HG03342 (cell line): ENCODE measurements at regions not wholly inside any gene's neighbourhood (a gene's known extent, or its start where the extent isn't known, plus 50 kb on each side); places are given as distances from the start of the nearest gene placed in this dataset.
"Not testable (repeated sequence)": the region's sequence is repeated elsewhere in the genome, so short reads cannot be mapped to it uniquely, and the experiment has no call there.

ENCODE experiments used
- ATAC-seq: cut with Tn5 transposase; IDR thresholded peaks from one replicate; pipeline ENCODE4 v1.9.1; 2021; ENCODE audit warnings: mild to moderate bottlenecking, moderate library complexity; ENCODE audit not compliant: unreplicated experiment

- no peak for ATAC-seq
Observed at GRCh38 chr1:177891809-177892208, 78.0 kb downstream of the SEC16B start.

- no peak for ATAC-seq
Observed at GRCh38 chr1:177890479-177890878, 79.4 kb downstream of the SEC16B start.

- ATAC-seq = no peak
Observed at GRCh38 chr1:177884479-177885021, 85.3 kb downstream of the SEC16B start.

- ATAC-seq = no peak
Observed at GRCh38 chr1:177883581-177883980, 86.3 kb downstream of the SEC16B start.

GRCh38 chr1:177880339-177880891 lies 89.4 kb downstream of the SEC16B start:
- no peak for ATAC-seq

GRCh38 chr1:177877086-177877485 lies 92.8 kb downstream of the SEC16B start:
- no peak for ATAC-seq

- ATAC-seq = no peak
Observed at GRCh38 chr1:177873238-177873637, 96.6 kb downstream of the SEC16B start.

GRCh38 chr1:177872308-177872900 lies 97.5 kb downstream of the SEC16B start:
- ATAC-seq = no peak

- ATAC-seq = no peak
Observed at GRCh38 chr1:177871613-177872307, 98.1 kb downstream of the SEC16B start.

GRCh38 chr1:177869586-177869985 lies 100.3 kb downstream of the SEC16B start:
- ATAC-seq = no peak

GRCh38 chr1:177869011-177869410 lies 100.8 kb downstream of the SEC16B start:
- not testable (repeated sequence) for ATAC-seq

- no peak for ATAC-seq
Observed at GRCh38 chr1:177865807-177866206, 104.1 kb downstream of the SEC16B start.

GRCh38 chr1:177864538-177865305 lies 105.1 kb downstream of the SEC16B start:
- ATAC-seq = no peak

GRCh38 chr1:177863796-177864195 lies 106.1 kb downstream of the SEC16B start:
- ATAC-seq = no peak

- ATAC-seq = no peak
Observed at GRCh38 chr1:177862916-177863315, 106.9 kb downstream of the SEC16B start.

- no peak for ATAC-seq
Observed at GRCh38 chr1:177859572-177859971, 110.3 kb downstream of the SEC16B start.

- ATAC-seq = no peak
Observed at GRCh38 chr1:177858332-177858821, 111.5 kb downstream of the SEC16B start.

GRCh38 chr1:177857285-177857684 lies 112.6 kb downstream of the SEC16B start:
- ATAC-seq = no peak

- no peak for ATAC-seq
Observed at GRCh38 chr1:177854951-177855350, 114.9 kb downstream of the SEC16B start.

- no peak for ATAC-seq
Observed at GRCh38 chr1:177849579-177850290, 120.1 kb downstream of the SEC16B start.

GRCh38 chr1:177849130-177849529 lies 120.7 kb downstream of the SEC16B start:
- ATAC-seq = no peak
